ENCODE measurements at regions not wholly inside any gene's neighbourhood (a gene's known extent, or its start where the extent isn't known, plus 50 kb on each side); places are given as distances from the start of the nearest gene placed in this dataset.

DNA sequence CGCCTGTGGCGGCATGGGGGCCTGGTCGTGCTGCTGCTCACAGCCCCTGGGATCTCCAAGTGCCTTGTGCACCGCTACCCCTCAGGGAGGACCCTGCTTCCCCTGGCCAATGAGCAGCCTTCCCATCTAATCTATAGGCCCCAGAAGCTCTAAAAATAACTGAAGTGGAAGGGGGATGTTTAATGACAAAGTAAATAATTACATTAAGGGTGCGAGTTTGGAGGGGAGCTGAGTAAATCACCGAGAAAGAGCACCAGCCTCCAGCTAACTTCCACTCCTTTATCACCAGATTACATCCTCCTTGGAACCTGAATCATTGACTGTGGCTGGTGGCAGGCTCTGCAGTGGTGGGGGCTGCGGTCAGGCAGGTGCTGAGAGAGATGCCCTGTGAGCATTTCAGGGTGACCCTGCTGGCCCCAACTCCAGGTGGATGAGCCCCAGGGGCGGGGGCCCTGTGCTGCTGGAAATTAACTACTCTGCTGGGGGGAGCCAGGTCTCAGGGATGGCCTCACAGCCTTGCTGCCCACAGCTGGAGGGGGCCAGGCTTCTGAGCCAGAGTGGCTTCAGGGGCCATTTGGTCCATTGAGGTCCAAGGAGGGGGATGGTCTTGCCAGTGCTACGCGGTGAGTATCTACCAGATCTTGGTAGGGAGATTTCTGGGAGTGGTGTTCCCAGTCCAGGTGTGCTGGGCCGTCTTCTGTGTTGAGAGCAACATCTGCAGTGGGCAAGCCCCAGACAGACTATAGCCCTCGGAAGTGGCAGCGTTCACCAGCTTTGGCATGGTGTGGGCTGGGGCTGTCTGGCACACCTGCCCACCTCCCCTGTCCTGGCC lies 74.2 kb downstream of the GLI2 start:
- TF ChIP-seq CTCF (conservative IDR thresholded peaks at IDR 0.05; ENCODE audit: low read depth, low read length) (no peak), EZH2 (IDR thresholded peaks at IDR 0.05; ENCODE audit: low read length, unreplicated experiment) (no peak)

Measured in PC-3 (cell line).